NCI-H2196 (cell line): ENCODE measurements at regions not wholly inside any gene's neighbourhood (a gene's known extent, or its start where the extent isn't known, plus 50 kb on each side); places are given as distances from the start of the nearest gene placed in this dataset.
"Not testable (repeated sequence)": the region's sequence is repeated elsewhere in the genome, so short reads cannot be mapped to it uniquely, and the experiment has no call there.

Source experiments
- DNase-seq: peaks from one replicate; lab custom pipeline; 2025; ENCODE audit not compliant: unreplicated experiment; lab: John Stamatoyannopoulos, UW

DNA sequence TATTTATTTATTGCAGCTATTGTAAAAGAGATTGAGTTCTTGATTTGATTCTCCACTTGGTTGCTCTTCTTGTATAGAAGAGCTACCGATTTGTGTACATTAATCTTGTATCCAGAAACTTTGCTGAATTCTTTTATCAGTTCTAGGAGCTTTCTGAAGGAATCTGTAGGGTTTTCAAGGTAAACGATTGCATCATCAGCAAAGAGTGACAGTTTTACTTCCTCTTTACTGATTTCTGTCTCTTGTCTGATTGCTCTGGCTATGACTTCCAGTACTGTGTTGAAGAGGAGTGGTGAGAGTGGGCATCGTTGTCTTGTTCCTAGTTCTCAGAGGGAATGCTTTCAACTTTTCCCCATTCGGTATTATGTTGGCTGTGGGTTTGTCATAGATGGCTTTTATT lies 103.1 kb downstream of the CAPZA3 start:
- not testable (repeated sequence) for DNase-seq

DNA sequence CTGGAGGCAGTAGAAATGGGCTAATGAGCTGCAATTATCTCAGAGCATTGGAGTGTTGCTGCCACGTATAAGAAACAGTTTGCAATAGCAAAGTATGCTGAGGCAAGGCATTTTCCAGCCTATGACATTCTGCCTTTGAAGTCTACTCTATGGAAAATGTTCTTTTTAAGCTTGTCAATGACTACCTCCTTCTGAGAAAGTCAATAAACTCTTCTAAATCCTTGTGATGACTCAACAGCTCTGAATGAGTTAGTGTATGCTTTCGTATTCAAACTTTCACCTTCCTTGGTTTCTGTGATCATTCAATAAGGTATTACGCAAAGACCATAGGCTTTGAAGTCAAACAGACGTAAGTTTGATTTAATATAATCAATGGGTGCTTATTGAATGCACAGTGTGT lies 111.2 kb downstream of the CAPZA3 start:
- DNase-seq: no peak

DNA sequence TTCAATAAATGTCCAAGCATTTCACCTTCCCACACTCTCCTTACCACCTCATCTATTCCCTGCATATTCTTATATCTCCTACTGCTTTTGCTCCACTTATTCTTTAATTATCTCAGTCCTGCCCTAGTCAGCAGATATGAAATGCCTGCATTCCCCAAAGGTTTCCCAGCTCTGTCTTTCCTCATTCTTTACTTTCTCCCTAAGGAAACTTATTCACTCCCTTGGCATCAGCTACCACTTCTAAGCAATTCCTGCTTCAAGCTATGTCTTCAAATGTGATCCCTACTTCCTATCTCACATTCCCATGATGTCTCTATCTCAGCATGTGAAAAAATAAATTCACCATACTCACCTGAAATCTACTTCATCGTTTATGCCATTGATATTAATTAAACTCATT lies 111.8 kb downstream of the CAPZA3 start:
- no peak for DNase-seq

DNA sequence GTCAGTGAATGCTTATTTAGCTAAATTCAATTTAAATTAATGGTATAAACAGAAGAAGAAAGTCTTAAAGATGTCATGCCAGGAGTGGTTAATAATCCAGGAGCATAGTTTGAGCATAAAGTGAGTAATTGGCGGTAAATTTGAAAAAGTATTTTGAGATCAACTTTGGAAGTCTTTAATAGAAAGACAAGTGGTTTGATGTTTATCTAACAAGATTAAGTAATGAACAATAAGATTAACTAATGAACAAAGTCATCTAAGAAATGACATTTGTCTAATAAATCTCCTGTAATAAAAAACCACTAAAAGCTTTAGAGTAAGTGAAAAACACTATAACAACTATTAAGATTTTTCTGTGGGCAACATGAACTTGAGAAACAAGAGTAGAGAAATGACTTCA lies 112.8 kb downstream of the CAPZA3 start:
- DNase-seq: no peak

DNA sequence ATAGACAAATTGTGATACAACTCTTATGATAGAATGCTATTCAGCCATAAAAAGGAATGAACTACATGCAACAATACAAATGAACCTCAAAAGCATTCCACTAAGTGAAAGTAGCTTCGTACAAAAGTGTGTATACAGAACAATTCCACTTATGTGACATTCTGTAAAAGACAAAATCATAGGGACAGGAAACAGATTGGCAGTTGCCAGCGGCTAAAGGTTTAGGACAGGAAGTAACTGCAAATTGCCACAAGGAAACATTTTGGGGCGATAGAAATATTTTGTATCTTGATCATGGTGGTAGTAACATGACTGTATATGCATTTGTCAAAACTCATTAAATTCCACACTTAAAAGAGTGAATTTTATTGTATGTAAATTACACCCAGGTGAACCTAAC lies 113.4 kb downstream of the CAPZA3 start:
- DNase-seq: no peak

DNA sequence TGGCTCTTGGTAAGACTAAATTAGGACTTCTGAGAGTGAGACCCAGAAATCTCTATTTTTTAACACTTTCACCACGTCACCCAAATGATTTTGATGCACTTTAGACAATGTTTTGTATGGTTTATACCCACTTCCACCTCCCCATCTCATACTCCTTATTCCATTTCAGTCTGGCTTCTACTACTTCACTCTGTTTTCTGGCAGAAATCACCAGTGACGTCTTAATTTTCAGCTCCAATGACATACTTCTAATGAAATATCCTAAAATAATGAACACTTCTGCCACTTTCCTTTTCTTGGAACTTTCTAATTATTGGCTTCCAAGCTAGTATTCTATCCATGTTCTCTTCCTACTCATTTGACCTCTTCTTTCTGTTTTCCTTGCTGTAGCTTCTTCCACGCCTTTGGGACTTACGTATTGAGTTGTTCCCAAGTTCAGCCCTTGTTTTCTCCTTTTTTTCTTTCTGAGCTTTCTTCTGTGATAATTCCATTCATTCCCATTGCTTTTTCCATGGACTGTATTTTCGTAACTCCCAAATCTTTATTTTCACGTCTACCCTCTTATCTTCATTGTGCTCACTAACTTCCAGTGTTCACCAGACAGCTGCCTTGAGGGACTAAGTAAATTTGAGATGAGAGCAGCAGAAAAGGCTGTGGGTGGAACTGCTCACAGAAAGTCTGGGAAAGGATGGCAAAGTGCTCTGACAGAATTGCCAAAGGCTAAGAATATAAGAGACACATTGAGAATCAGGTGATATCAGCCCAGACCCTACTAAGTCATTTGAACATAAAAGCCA lies 115.8 kb downstream of the CAPZA3 start:
- no peak for DNase-seq

DNA sequence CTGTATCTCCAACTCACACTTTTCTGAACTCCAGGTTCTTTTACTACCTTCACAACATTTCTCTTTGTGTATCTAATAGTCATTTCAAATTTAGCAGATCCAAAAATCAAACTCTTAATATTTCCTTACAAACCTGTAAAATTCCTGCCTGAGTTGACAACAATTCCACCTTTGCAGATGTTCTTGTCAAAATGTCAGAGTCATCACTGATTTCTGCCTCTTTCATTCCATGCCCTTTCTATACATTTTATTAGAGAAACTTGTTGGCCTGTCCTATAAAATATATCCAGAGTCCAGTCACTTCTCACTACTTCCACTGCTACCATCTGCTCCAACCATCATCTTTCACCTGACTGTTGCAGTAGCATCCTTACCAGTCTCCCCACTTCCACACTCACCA lies 119.7 kb downstream of the CAPZA3 start:
- DNase-seq: no peak

DNA sequence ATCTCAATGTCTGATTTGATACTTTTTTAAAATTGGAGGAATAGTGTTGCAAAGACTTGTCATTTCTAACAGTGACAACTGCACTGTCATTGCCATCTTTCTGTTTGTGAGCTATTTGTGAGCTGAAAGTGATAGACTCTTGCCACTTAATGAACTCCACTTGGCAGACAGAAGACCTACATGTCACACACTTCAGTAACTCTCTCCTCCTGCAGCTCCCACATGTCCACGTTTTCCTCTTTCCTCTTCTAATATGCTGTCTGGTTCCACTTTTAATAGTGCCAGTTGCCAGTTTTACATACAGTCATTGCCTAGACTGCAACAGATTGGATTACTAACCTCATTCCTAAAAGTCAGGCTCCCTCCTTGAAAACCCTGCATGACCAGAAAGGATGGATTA lies 121.5 kb downstream of the CAPZA3 start:
- DNase-seq: no peak

DNA sequence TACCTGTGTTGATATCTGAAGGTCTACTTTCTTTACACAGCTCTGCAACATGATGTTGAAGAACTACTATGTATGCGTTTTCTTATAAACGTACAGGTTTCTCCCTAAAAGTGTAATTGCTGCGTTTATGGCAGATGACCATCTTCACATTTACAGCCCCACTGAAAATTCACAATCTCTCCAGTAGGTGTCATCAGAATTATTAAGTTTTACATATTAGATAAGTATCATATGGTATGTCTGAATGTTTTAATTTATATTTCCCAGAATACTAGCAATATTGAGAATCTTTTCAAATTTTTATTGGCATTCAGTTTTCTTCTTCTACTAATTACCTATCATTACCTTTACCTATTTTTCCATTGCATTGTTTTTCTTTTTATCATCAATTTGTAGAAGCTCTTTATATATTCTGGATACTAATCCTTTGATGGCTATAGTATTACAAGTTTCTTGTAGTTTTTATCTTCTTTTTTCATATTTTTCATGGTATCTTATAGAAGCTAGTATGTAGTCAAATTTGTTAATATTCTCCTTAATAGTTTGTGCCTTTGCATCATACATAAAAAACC lies 123.5 kb downstream of the CAPZA3 start:
- peak; percentile 51 for DNase-seq

DNA sequence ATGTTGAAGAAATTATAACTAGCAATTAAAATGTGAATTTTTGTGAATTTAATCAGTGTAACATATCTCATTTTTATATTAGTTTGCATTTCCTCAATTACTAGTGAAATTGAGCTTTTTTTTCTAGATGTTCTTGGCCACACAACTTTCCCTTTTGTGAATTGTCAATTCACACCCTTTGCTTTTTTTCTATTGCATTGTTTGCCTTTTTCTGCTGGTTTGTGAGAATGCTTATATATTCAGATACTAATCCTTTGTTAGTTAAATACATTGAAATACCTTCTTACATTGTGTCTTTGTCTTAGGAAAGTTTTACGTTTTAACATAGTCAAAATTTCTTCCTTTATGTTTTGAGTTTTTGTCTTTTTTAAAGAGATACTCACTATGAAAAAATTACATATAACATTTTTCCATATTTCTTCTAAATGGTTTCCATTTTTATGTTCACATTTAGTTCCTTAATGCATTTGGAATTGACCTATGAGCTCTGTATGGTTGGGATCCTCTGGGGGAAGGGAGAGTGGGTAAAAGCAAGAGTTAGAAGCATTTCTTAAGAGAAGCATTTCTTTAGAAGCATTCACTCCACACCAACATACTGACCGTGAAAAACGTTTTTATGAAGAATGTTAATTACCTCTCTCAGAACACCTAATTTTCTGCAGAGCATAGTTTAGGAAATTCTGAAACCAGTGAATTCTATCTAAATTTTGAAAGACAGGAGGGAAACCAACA lies 126.0 kb downstream of the CAPZA3 start:
- no peak for DNase-seq

DNA sequence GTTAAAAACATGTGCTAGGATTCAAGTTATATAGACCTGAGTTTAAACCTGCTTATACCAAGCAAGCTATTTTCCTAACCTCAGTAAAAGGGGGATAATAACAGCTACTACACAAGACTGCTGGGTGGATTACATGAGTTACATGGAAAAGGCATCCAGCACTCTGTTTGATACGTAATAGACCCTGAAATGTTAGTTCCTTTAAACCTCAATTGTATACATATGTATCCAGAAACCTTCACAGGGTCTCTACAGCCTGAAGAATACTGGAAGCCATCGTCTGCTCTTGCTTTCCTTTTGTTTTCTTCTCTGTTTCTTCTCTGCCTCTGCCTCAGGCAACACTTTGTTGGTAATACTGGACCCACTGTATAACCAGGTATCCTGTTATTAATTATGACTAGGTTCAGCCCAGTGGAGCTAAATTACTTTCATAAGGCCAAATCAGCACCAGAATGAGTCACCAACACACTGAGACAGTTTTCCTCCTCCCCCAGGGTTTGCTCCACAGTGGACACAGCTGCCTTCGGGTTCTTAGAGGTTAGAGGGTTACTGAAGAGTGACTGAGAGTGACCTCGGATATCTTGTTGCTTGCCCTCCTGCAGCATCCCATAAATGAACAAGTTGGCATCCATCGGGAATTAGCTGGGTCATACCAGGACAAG lies 127.1 kb downstream of the CAPZA3 start:
- DNase-seq: no peak

DNA sequence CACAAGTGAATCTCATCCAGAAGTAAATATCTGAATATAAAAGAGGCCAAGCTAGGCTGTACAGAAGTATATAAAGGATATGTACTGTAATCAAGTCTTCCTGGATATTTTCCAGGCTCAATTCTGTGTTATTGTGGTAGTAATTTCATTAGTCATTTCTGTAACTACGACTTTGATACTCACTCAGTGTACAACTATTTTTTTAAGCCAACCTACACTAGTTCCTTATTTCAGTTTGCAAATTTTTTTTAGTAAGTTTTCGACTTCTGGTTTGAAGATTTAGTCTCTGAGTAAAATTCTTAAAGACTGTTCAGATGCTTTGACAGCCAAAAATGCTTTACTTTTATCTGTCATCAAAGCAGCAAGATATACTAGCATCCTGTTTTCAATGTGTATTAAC lies 130.8 kb downstream of the CAPZA3 start:
- DNase-seq: no peak

DNA sequence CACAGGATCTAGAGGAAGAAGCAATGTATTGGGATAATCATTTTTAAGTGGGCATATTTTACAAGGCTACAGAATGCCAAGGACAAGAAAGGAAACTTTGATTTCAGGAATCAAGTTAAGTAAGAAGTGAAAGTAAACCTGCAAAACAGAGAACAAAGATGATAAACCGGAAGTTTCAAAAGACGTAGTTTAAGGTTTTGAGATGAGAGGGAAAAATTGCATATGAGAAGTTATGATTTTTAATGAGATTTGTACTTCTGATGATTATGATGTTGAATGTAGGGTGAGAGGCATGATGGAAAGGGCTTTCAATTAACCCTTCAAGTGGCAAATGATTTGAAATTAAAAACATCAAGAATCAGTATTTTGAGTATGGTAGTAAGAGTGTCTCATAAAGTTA lies 134.9 kb downstream of the CAPZA3 start:
- no peak for DNase-seq

DNA sequence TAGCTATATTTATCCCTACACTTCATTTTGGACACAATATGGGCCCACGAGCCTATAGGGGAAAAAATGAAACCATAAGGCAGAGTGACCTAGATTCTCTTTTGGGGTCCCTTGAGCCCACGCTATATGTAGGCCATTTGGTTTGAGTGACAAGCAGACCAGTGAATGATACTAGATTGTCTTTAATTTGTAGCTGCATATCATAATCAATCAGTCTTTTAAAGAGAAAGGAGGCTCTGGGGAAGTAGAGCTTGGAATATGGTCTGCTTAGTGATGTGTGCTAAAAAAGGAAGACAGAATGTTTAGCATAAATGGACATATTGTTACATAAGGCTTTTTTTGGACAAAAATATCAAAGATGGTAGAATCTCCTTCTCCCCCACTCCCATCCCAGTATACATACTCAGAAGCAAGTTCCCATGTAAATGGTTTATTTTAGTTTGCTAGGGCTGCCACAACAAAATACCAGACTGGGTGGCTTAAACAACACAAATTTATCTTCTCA lies 140.8 kb downstream of the CAPZA3 start:
- DNase-seq: no peak

DNA sequence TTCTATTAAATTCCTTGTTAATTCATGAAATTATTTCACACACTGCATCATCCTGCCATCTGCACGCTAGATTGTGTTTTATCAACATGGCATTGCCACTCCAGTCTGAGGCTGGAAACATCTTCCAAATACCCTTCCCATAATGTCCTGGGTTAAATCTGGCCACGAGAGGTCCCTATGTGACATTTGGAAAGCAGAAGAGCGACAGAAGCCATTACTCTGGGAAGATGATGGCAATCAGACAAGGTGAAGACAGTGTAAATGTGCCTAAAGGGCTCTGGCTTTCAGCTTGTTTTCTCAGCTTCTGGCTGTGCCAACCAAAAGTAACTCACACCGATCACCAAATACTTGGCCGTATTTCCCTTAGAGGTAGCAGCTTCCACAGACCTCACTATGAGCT lies 144.8 kb downstream of the CAPZA3 start:
- no peak for DNase-seq

DNA sequence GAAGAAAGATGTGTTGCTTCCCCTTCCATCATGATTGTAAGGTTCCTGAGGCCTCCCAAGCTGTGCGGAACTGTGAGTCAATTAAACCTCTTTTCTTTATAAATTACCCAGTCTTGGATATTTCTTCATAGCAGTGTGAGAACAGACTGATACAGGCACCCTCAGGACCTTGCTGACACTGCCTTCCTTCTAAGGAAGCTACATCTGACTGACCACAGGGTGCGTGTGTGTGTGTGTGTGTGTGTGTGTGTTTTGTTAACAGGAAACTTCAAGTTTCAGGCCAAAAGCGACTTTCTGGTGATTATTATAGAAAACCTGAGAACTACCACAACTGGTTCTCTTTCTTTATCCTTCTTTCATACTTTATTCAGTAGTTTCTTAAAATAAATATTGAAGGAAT lies 149.0 kb downstream of the CAPZA3 start:
- no peak for DNase-seq

DNA sequence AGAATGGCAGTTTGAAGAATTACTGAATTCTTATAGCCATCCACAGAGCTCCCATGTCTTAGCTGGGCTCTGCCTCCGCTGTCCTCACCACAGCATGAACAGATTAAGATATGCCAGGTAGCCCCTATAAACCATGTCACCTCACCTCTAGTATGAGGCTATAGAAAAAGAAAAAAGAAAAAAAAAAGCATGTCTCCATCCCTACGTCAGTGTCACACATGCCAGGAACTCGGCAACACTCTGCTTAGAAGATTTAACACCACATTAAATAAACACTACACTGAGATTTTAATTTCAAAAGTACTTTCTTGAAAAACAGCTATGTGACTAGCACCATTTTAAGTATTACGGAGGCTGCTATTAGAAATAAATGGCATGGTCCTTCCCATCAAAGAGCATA lies 149.4 kb downstream of the CAPZA3 start:
- no peak for DNase-seq

DNA sequence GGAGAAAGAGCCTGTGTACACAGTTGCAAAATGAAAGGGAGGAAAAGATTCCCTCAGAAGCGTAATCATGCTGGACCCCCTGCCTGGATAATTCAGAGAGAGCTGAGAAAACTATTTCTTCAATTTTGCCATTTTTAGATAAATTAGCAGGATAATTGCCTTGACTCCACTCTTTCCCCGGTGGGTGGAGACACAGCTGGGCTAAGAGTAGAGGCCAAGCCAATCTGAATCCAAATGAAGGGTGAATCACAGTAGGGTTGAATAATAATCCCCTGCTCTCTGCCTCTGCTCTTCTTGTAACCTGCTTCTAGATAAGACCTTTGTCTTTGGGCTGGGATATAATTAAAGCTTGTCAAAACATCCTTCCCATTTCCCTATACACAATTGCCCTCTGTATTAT lies 150.1 kb downstream of the CAPZA3 start:
- no peak for DNase-seq

DNA sequence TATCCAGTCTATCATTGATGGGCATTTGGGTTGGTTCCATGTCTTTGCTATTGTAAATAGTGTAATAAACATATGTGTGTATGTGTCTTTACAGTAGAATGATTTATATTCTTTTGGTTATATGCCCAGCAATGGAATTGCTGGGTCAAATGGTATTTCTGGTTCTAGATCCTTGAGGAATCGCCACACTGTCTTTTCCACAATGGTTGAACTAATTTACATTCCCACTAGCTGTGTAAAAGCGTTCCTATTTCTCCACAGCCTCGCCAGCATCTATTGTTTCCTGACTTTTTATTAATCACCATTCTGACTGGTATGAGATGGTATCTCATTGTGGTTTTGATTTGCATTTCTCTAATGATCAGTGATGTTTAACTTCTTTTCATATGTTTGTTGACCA lies 152.7 kb downstream of the CAPZA3 start:
- not testable (repeated sequence) for DNase-seq

DNA sequence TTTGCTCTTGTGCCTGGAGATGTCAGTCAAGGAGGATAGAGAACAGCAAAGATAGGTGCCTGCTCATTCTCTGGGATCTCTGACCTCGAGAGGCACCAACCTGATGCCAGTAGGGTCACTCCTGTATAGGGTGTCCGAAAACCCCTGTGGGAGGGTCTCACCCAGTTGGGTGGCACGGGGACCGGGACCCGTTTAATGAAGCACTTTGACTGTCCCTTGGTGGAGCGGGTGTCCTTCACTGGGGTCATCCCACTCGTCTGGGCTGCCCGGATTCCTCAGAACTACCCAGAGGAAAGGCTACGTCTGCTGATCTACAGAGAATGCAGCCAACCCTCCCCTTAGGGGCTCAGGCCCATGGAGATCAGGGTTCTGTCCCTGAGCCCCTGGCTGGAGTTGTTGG lies 157.6 kb downstream of the CAPZA3 start:
- no peak for DNase-seq

DNA sequence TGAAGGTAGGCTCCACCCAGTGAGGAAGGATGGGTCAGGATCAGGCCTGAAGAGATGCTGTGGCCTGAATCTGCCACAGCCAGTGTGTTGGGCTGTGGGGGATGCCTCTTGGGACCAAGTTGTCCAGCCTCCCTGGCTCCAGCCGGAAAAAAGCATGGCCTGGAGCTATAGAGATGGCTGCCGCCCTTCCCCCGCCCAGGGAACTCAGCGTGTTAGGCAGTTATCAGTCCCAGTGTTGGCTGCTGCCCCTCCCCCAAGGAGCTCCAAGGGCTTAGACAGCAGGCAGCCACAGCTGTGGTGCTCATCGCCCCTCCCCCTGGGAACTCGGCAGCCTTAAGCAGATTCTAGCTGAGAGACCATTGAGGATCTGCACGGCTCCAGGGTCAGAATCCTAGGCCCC lies 158.0 kb downstream of the CAPZA3 start:
- no peak for DNase-seq

DNA sequence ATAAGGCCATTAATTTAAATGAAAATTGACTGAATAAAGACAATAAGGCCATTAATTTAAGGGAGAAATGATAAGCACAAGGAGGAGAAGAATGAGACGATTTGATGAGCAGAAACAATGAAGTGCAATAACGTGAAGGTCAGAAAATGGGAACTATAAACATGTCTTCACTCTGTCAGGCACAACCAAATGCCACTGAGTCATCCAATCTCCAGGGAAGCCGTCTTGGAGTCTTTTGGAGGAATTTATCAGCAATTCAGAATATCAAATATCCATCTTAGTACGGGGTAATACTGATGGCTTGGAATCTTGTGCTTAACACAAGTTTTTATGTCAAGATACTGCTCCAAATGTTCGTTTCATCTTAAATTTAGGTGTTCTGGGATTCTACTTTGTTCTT lies 159.9 kb downstream of the CAPZA3 start:
- no peak for DNase-seq
